Loucy (cell line): ENCODE measurements at regions not wholly inside any gene's neighbourhood (a gene's known extent, or its start where the extent isn't known, plus 50 kb on each side); places are given as distances from the start of the nearest gene placed in this dataset.

Source experiments
- CTCF ChIP-seq: fragments of 200-600 bp; sonication (generic); conservative IDR thresholded peaks from 2 replicates; pipeline ENCODE4 v1.5.1; 2014; ENCODE audit warnings: mild to moderate bottlenecking, antibody characterized with exemption, low read length
- EZH2phosphoT487 ChIP-seq: fragments of 200-600 bp; IDR thresholded peaks from 2 replicates; pipeline ENCODE4 v1.6.1; 2018; ENCODE audit warnings: antibody characterized with exemption, mild to moderate bottlenecking, moderate library complexity, borderline replicate concordance

DNA sequence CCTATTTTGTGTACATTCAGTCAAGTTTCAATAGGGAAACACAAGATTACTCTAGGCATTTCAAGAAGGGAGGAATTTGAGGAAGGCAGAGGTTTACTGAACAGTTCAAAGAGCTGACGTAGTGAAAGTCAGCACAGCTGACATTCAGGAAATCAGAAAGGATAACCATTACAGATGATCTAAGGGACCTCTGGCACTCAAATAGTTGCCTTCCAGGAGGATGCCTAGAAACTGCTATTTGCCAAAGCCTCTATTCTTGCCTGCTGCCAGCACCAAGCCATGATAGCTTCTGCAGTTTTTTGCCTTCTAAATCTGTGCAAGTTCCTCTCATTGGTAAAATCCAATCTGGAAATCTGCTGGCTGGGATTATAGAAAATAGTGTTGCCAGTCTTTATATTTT lies 373.1 kb downstream of the CSNK1G3 start:
- TF ChIP-seq EZH2phosphoT487 (no peak), CTCF (no peak)
